ENCODE measurements at regions not wholly inside any gene's neighbourhood (a gene's known extent, or its start where the extent isn't known, plus 50 kb on each side); places are given as distances from the start of the nearest gene placed in this dataset.

GRCh38 chr6:166861961-166862286 is 94.4 kb downstream of the RNASET2 start:
- TF ChIP-seq CTCF (IDR thresholded peaks at IDR 0.05 in 8 of 11, conservative IDR thresholded peaks at IDR 0.05 in 3 of 11) = no peak
- no peak for TF ChIP-seq POLR2AphosphoS5 (IDR thresholded peaks at IDR 0.05)
- TF ChIP-seq POLR2A (IDR thresholded peaks at IDR 0.05) = no peak

All from spleen (tissue), 7 donors.